Testis (tissue), 2 donors: ENCODE measurements at regions not wholly inside any gene's neighbourhood (a gene's known extent, or its start where the extent isn't known, plus 50 kb on each side); places are given as distances from the start of the nearest gene placed in this dataset.

ENCODE experiments used
- DNase-seq: peaks from one replicate; pipeline ENCODE4 v3.0.0-alpha.2; 2019
- H3K27ac ChIP-seq, 2 donors: fragments of 200-600 bp; sonication (generic); one replicate each; pipeline ENCODE4 v1.5.1; 2019
- H3K27me3 ChIP-seq: fragments of 200-600 bp; sonication (generic); one replicate; pipeline ENCODE4 v1.5.1; 2019
- H3K36me3 ChIP-seq: fragments of 200-600 bp; sonication (generic); one replicate; pipeline ENCODE4 v1.5.1; 2017; ENCODE audit warnings: low read depth; ENCODE audit errors: missing control alignments
- H3K4me1 ChIP-seq: fragments of 200-600 bp; sonication (generic); one replicate; pipeline ENCODE4 v1.5.1; 2019
- H3K4me3 ChIP-seq, 2 donors: fragments of 200-600 bp; sonication (generic); one replicate each; pipeline ENCODE4 v1.5.1; 2017 to 2019
- H3K9me3 ChIP-seq: fragments of 200-600 bp; sonication (generic); one replicate; pipeline ENCODE4 v1.5.1; 2017
- POLR2A ChIP-seq: fragments of 450-650 bp; IDR thresholded peaks from one replicate; pipeline ENCODE4 v1.6.1; 2017; ENCODE audit warnings: antibody characterized with exemption, mild to moderate bottlenecking, moderate library complexity
- WGBS, 2 donors: methylation state at CpG; one replicate each; pipeline ENCODE4 v1.1.5; 2018; 5-methylcytosine and 5-hydroxymethylcytosine counted together
- intact Hi-C: fragments of 100-400 bp; cut with DNase I; formaldehyde crosslinking; loops from one replicate; pipeline ENCODE4 v1.15.1; 2023; ENCODE audit warnings: low total_unique reads
- TF ChIP-seq, protein P1 (sequence below), 3 experiments: fragments of 450-650 bp in 2 of 3; fragments of 200-600 bp in 1 of 3; sonication (generic) in 1 of 3; IDR thresholded peaks; one replicate each; pipeline ENCODE4 v1.5.1; 2016 to 2019; ENCODE audit warnings: antibody characterized with exemption in 3 of 3, mild to moderate bottlenecking in 2 of 3, moderate library complexity in 1 of 3

DNA sequence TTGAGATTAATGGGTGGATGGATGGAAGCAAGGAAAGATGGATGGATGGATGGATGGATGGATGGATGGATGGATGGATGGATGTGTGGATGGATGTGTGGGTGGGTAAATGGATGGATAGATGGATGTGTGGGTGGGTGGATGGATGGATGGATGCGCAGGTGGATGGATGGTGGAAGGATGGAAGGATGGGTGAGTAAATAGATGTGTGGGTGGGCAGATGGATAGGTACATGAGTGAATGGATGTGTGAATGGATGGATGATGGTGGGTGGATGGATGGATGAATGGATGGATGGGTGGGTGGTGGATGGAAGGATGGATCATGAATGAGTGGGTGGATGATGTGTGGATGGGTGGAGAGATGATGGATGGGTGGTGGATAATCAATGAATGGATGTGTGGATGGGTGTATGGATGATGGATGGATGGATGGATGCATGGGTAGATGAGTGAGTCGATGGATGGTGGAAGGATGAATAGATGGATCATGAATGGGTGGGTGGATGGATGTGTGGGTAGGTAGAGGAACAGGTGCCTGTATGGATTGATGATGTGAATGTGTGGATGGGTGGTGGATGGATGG lies 375.2 kb downstream of the BRD1 start:
- Histone ChIP-seq H3K4me1 (no peaks in the 10 kb centered on the region), H3K27ac (no peak overlapping the region), H3K9me3 (no peaks in the 10 kb centered on the region), H3K4me3 (no peak overlapping the region), H3K36me3 (no peaks in the 10 kb centered on the region), H3K27me3 (no peaks in the 10 kb centered on the region)
- 94 to 95% methylated on average over 2 of the region's 2 CpGs for WGBS, 2 donors
- TF ChIP-seq POLR2A, result no peak
- TF ChIP-seq, protein P1, sequence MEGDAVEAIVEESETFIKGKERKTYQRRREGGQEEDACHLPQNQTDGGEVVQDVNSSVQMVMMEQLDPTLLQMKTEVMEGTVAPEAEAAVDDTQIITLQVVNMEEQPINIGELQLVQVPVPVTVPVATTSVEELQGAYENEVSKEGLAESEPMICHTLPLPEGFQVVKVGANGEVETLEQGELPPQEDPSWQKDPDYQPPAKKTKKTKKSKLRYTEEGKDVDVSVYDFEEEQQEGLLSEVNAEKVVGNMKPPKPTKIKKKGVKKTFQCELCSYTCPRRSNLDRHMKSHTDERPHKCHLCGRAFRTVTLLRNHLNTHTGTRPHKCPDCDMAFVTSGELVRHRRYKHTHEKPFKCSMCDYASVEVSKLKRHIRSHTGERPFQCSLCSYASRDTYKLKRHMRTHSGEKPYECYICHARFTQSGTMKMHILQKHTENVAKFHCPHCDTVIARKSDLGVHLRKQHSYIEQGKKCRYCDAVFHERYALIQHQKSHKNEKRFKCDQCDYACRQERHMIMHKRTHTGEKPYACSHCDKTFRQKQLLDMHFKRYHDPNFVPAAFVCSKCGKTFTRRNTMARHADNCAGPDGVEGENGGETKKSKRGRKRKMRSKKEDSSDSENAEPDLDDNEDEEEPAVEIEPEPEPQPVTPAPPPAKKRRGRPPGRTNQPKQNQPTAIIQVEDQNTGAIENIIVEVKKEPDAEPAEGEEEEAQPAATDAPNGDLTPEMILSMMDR (IDR thresholded peaks at IDR 0.05), result no peak
- intact Hi-C loops, result no loop called here
- DNase-seq, result no peak

GRCh38 chr22:49451070-49451840 lies 376.4 kb downstream of the BRD1 start:
- TF ChIP-seq, protein P1 (IDR thresholded peaks at IDR 0.05), result no peak
- no peak for TF ChIP-seq POLR2A
- WGBS, 2 donors, result 75 to 78% methylated on average over 17 of the region's 17 CpGs
- Histone ChIP-seq H3K27ac (no peak overlapping the region), H3K36me3 (no peaks in the 10 kb centered on the region), H3K9me3 (no peaks in the 10 kb centered on the region), H3K4me3 (no peak overlapping the region), H3K27me3 (no peaks in the 10 kb centered on the region), H3K4me1 (no peaks in the 10 kb centered on the region)
- no peak for DNase-seq
- intact Hi-C loops, result no loop called here

DNA sequence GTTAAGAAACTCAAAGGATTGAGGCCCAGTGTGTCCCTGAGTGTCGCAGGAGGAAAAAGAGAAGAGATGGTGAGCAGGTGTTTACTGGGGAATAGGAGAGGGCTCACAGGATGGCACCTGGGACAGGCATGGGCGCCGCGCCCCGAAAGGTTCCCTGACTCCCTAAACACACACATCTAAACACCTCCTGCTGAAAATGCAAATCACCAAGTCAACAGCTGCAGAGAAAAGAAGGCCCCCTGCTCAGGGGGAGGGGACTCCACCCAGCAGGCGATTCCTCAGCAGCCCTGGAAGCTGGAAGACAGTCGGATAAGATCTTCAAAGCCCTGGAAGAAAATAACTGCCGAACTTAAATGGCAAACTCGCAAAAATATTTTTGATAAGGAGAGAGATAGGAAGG lies 377.2 kb downstream of the BRD1 start:
- H3K4me1 ChIP-seq, result no peaks in the 10 kb centered on the region
- 20 to 28% methylated on average over 9 of the region's 9 CpGs for WGBS, 2 donors
- TF ChIP-seq, protein P1 (IDR thresholded peaks at IDR 0.05), result no peak
- no peak for TF ChIP-seq POLR2A
- no peak overlapping the region for H3K27ac ChIP-seq
- no peak for DNase-seq
- H3K36me3 ChIP-seq, result no peaks in the 10 kb centered on the region
- H3K27me3 ChIP-seq, result no peaks in the 10 kb centered on the region
- H3K4me3 ChIP-seq, result no peak overlapping the region
- no peaks in the 10 kb centered on the region for H3K9me3 ChIP-seq
- intact Hi-C loops, result no loop called here

GRCh38 chr22:49449811-49450446 lies 377.7 kb downstream of the BRD1 start:
- no peaks in the 10 kb centered on the region for H3K36me3 ChIP-seq
- intact Hi-C loops, result no loop called here
- no peaks in the 10 kb centered on the region for H3K27me3 ChIP-seq
- H3K27ac ChIP-seq, result no peak overlapping the region
- H3K9me3 ChIP-seq, result no peaks in the 10 kb centered on the region
- no peak for DNase-seq
- WGBS, 2 donors, result 34 to 37% methylated on average over 37 of the region's 38 CpGs
- H3K4me1 ChIP-seq, result no peaks in the 10 kb centered on the region
- no peak for TF ChIP-seq POLR2A
- TF ChIP-seq, protein P1 (IDR thresholded peaks at IDR 0.05), result no peak
- no peak overlapping the region for H3K4me3 ChIP-seq
